Gastroesophageal sphincter (tissue), 3 donors: ENCODE measurements at regions not wholly inside any gene's neighbourhood (a gene's known extent, or its start where the extent isn't known, plus 50 kb on each side); places are given as distances from the start of the nearest gene placed in this dataset.

Experiments
- CTCF ChIP-seq, 4 experiments: fragments of 200-600 bp in 2 of 4; fragments of 450-650 bp in 2 of 4; sonication (generic) in 1 of 4; IDR thresholded peaks; one replicate each; pipeline ENCODE4 v1.5.1; 2017 to 2019; ENCODE audit warnings: antibody characterized with exemption in 4 of 4, mild to moderate bottlenecking in 2 of 4, moderate library complexity in 2 of 4
- EP300 ChIP-seq: sonication (generic); formaldehyde crosslinking; IDR thresholded peaks from one replicate; pipeline ENCODE4 v1.6.1; 2017; ENCODE audit warnings: antibody characterized with exemption, mild to moderate bottlenecking
- POLR2A ChIP-seq, 2 donors: fragments of 450-650 bp; IDR thresholded peaks; one replicate each; pipeline ENCODE4 v1.6.1; 2017; ENCODE audit warnings: antibody characterized with exemption in 2 of 2, mild to moderate bottlenecking in 2 of 2, moderate library complexity in 1 of 2

- TF ChIP-seq POLR2A (IDR thresholded peaks at IDR 0.05) (no peak), CTCF (IDR thresholded peaks at IDR 0.05) (no peak), EP300 (no peak)
Observed at GRCh38 chr4:158046345-158046744, 126.5 kb downstream of the GASK1B start.
